SK-N-SH (cell line): ENCODE measurements at regions not wholly inside any gene's neighbourhood (a gene's known extent, or its start where the extent isn't known, plus 50 kb on each side); places are given as distances from the start of the nearest gene placed in this dataset.
A peak's percentile ranks its signal among the peaks of the same experiment; 100 is the strongest.

ENCODE experiments used
- CTCF ChIA-PET: fragments of 300-600, 350-600 bp; formaldehyde crosslinking; extraction: SDS; loops from one replicate; lab custom pipeline; 2021; lab: Yijun Ruan, JAX
- POLR2A ChIA-PET: fragments of 350-600 bp; sonication (Branson Sonifier 250); formaldehyde crosslinking; extraction: SDS; loops from one replicate; lab custom pipeline; 2020; ENCODE audit warnings: antibody characterized with exemption, inconsistent platforms; lab: Yijun Ruan, JAX
- DNase-seq: peaks from one replicate; pipeline ENCODE4 v3.0.0; 2012
- H2AFZ ChIP-seq: fragments of 200-600 bp; sonication (generic); 2 replicates; pipeline ENCODE4 v1.8.1; 2016; ENCODE audit warnings: antibody characterized with exemption, mild to moderate bottlenecking, low read depth
- H3F3A ChIP-seq: fragments of 200-600 bp; sonication (generic); replicated peaks from 2 replicates; pipeline ENCODE3; 2016; ENCODE audit warnings: antibody characterized with exemption, mild to moderate bottlenecking; ENCODE audit not compliant: insufficient read depth
- H3K27ac ChIP-seq, 2 experiments: fragments of 200-500 bp in 1 of 2; fragments of 200-600 bp in 1 of 2; sonication (Bioruptor generic) in 1 of 2; sonication (generic), shearing (Covaris generic) in 1 of 2; 2 replicates each; pipeline versions ENCODE4 v1.5.1 to v1.6.1; 2014 to 2016; ENCODE audit warnings: low read depth in 2 of 2, inconsistent platforms in 1 of 2, low read length in 1 of 2, mild to moderate bottlenecking in 1 of 2, mixed read lengths in 1 of 2
- H3K27me3 ChIP-seq: fragments of 200-600 bp; sonication (generic), shearing (Covaris generic); 2 replicates; pipeline ENCODE4 v1.6.1; 2016; ENCODE audit warnings: mixed run types; ENCODE audit not compliant: insufficient read depth
- H3K36me3 ChIP-seq, 2 experiments: fragments of 200-500 bp in 1 of 2; fragments of 200-600 bp in 1 of 2; sonication (Bioruptor generic) in 1 of 2; sonication (generic) in 1 of 2; replicated peaks in 1 of 2; 2 replicates each; pipeline versions ENCODE3 to v1.5.1; 2014 to 2016; ENCODE audit warnings: low read length in 1 of 2, mild to moderate bottlenecking in 1 of 2; ENCODE audit not compliant: insufficient read depth in 2 of 2, control insufficient read depth in 1 of 2
- H3K4me1 ChIP-seq, 2 experiments: fragments of 200-500 bp in 1 of 2; fragments of 200-600 bp in 1 of 2; sonication (Bioruptor generic) in 1 of 2; sonication (generic), shearing (Covaris generic) in 1 of 2; 2 replicates each; pipeline versions ENCODE4 v1.5.1 to v1.6.1; 2014 to 2016; ENCODE audit warnings: low read depth in 1 of 2, low read length in 1 of 2, mixed run types in 1 of 2; ENCODE audit not compliant: insufficient read depth in 2 of 2, control insufficient read depth in 1 of 2
- H3K4me2 ChIP-seq: fragments of 200-600 bp; sonication (generic), shearing (Covaris generic); 2 replicates; pipeline ENCODE4 v1.6.1; 2017; ENCODE audit warnings: mixed run types
- H3K4me3 ChIP-seq, 2 experiments: fragments of 200-500 bp in 1 of 2; fragments of 200-600 bp in 1 of 2; sonication (Bioruptor generic) in 1 of 2; sonication (generic), shearing (Covaris generic) in 1 of 2; 2 replicates each; pipeline versions ENCODE4 v1.5.1 to v1.8.1; 2014 to 2016; ENCODE audit warnings: low read depth in 2 of 2, inconsistent platforms in 1 of 2, low read length in 1 of 2, mild to moderate bottlenecking in 1 of 2, mixed read lengths in 1 of 2, moderate library complexity in 1 of 2
- H3K79me2 ChIP-seq: fragments of 200-600 bp; sonication (generic); 2 replicates; pipeline ENCODE4 v1.8.1; 2017; ENCODE audit warnings: mild to moderate bottlenecking; ENCODE audit not compliant: insufficient read depth
- H3K9ac ChIP-seq: fragments of 200-600 bp; sonication (generic); 2 replicates; pipeline ENCODE4 v1.6.1; 2017; ENCODE audit warnings: mixed run types
- H3K9me2 ChIP-seq: fragments of 200-600 bp; sonication (generic); 2 replicates; pipeline ENCODE4 v1.6.1; 2017; ENCODE audit warnings: mixed run types
- H3K9me3 ChIP-seq: fragments of 200-600 bp; sonication (generic); 2 replicates; pipeline ENCODE4 v1.6.1; 2017; ENCODE audit warnings: mixed run types, mild to moderate bottlenecking, moderate library complexity
- H4K20me1 ChIP-seq: fragments of 200-600 bp; sonication (generic); 2 replicates; pipeline ENCODE4 v1.6.1; 2017; ENCODE audit warnings: mild to moderate bottlenecking, mixed run types; ENCODE audit not compliant: insufficient read depth
- CHD2 ChIP-seq: fragments of 150-350 bp; IDR thresholded peaks from 2 replicates; pipeline ENCODE4 v1.6.1; 2018; ENCODE audit warnings: low read length; ENCODE audit not compliant: partially characterized antibody
- CTCF ChIP-seq: fragments of 200-600 bp; sonication (generic); IDR thresholded peaks from 2 replicates; pipeline ENCODE4 v1.6.1; 2017; ENCODE audit warnings: antibody characterized with exemption, mild to moderate bottlenecking, moderate library complexity
- FOSL2 ChIP-seq: IDR thresholded peaks from 2 replicates; pipeline ENCODE4 v1.4.0; 2012; ENCODE audit warnings: low read depth, mild to moderate bottlenecking, moderate library complexity, borderline replicate concordance
- FOXJ3 ChIP-seq: sonication (generic); formaldehyde crosslinking; IDR thresholded peaks from 2 replicates; pipeline ENCODE4 v1.5.1; 2020; ENCODE audit warnings: mild to moderate bottlenecking, missing genetic modification reagents
- JUND ChIP-seq: IDR thresholded peaks from 2 replicates; pipeline ENCODE4 v1.4.0; 2012
- NFIC ChIP-seq: IDR thresholded peaks from 2 replicates; pipeline ENCODE4 v1.4.0; 2012; ENCODE audit warnings: borderline replicate concordance
- NRF1 ChIP-seq: IDR thresholded peaks from 2 replicates; pipeline ENCODE4 v1.6.1; 2012; ENCODE audit warnings: low read depth, mild to moderate bottlenecking, low read length
- PBX3 ChIP-seq: IDR thresholded peaks from 2 replicates; pipeline ENCODE4; 2012
- RAD21 ChIP-seq: IDR thresholded peaks from 2 replicates; pipeline ENCODE4 v1.6.1; 2012; ENCODE audit warnings: mild to moderate bottlenecking, low read length
- RFX5 ChIP-seq: IDR thresholded peaks from 2 replicates; pipeline ENCODE4 v1.6.1; 2012; ENCODE audit warnings: mild to moderate bottlenecking, improper control_type of control experiment, low read length
- SIN3A ChIP-seq: IDR thresholded peaks from 2 replicates; pipeline ENCODE4 v1.6.1; 2012; ENCODE audit warnings: low read depth, mild to moderate bottlenecking, low read length, moderate library complexity, borderline replicate concordance
- SMC3 ChIP-seq: IDR thresholded peaks from 2 replicates; pipeline ENCODE4 v1.6.1; 2012; ENCODE audit warnings: low read depth, low read length, improper control_type of control experiment
- TEAD4 ChIP-seq: IDR thresholded peaks from 2 replicates; pipeline ENCODE4 v1.4.0; 2012; ENCODE audit warnings: mild to moderate bottlenecking, borderline replicate concordance; ENCODE audit not compliant: insufficient read depth
- USF1 ChIP-seq: IDR thresholded peaks from 2 replicates; pipeline ENCODE4 v1.4.0; 2012; ENCODE audit warnings: low read depth, borderline replicate concordance
- ZBTB33 ChIP-seq: IDR thresholded peaks from 2 replicates; pipeline ENCODE4 v1.4.0; 2012; ENCODE audit warnings: low read depth, borderline replicate concordance
- WGBS: methylation state at CpG from one replicate; pipeline ENCODE4 v1.1.6; 2017; ENCODE audit warnings: low lambda C conversion rate; 5-methylcytosine and 5-hydroxymethylcytosine counted together

GRCh38 chr1:64378826-64379225 is 91.1 kb upstream of the CACHD1 start:
- no peak overlapping the region for H2AFZ ChIP-seq
- H3K4me3 ChIP-seq = no peak overlapping the region
- WGBS = 83% methylated on average over 7 of the region's 7 CpGs
- no peaks in the 10 kb centered on the region for H3F3A ChIP-seq
- no peaks in the 10 kb centered on the region for H3K79me2 ChIP-seq
- H4K20me1 ChIP-seq = no peaks in the 10 kb centered on the region
- H3K9ac ChIP-seq = no peak overlapping the region
- no peaks in the 10 kb centered on the region for H3K36me3 ChIP-seq
- H3K9me2 ChIP-seq = peaks cover 2% of the 10 kb centered on the region; the same call in 1 of the 2 replicates
- ChIA-PET POLR2A (no interaction called here), CTCF (no interaction called here)
- H3K4me1 ChIP-seq = no peaks in the 10 kb centered on the region
- TF ChIP-seq JUND (no peak), RAD21 (peak; percentile 47)
- H3K9me3 ChIP-seq = no peaks in the 10 kb centered on the region
- H3K27ac ChIP-seq = no peak overlapping the region
- no peak overlapping the region for H3K4me2 ChIP-seq
- DNase-seq = no peak
- H3K27me3 ChIP-seq = no peaks in the 10 kb centered on the region

GRCh38 chr1:64387389-64388285 is 82.3 kb upstream of the CACHD1 start:
- H3F3A ChIP-seq = no peaks in the 10 kb centered on the region
- H3K4me2 ChIP-seq = no peak overlapping the region
- DNase-seq = peak; percentile 23
- H3K27me3 ChIP-seq = no peaks in the 10 kb centered on the region
- H3K27ac ChIP-seq = no peak overlapping the region
- no peaks in the 10 kb centered on the region for H3K9me3 ChIP-seq
- H3K4me3 ChIP-seq = no peak overlapping the region
- POLR2A ChIA-PET = no interaction called here
- no peak overlapping the region for H2AFZ ChIP-seq
- CTCF ChIA-PET = no interaction called here
- H3K36me3 ChIP-seq = no peaks in the 10 kb centered on the region
- TF ChIP-seq SMC3 (no peak), RFX5 (no peak), RAD21 (no peak), FOXJ3 (CRISPR knock-in tag) (no peak), TEAD4 (no peak), NRF1 (no peak)
- no peaks in the 10 kb centered on the region for H3K79me2 ChIP-seq
- H3K9ac ChIP-seq = no peak overlapping the region
- no peaks in the 10 kb centered on the region for H4K20me1 ChIP-seq
- H3K9me2 ChIP-seq = no peaks in the 10 kb centered on the region
- peaks cover 0 to 5% of the 10 kb centered on the region in 2 experiments; a peak in 2 of 4 replicates for H3K4me1 ChIP-seq
- WGBS = 68% methylated on average over 2 of the region's 2 CpGs

GRCh38 chr1:64388336-64388735 is 81.6 kb upstream of the CACHD1 start:
- POLR2A ChIA-PET = interaction anchor here (0.6 kb wide), 1 partner anchor 384 kb away, joined by 3 read pairs; no protein-coding TSS in a partner anchor
- CTCF ChIA-PET = interaction anchor here (0.6 kb wide), 1 partner anchor 425 kb away, joined by 3 read pairs; no protein-coding TSS in a partner anchor
- TF ChIP-seq USF1 = no peak
- no peak for TF ChIP-seq FOSL2
- TF ChIP-seq NFIC = no peak
- TF ChIP-seq CHD2 = no peak
- no peak for TF ChIP-seq NRF1
- TF ChIP-seq SIN3A = no peak
- no peak for TF ChIP-seq RFX5
- TF ChIP-seq ZBTB33 = no peak
- no peak for TF ChIP-seq SMC3
- TF ChIP-seq PBX3 = no peak
- TF ChIP-seq CTCF = no peak
- no peak for TF ChIP-seq TEAD4

More at GRCh38 chr1:64388336-64388735, 81.6 kb upstream of the CACHD1 start:
- no peaks in the 10 kb centered on the region for H3K9me2 ChIP-seq
- no peak overlapping the region for H3K4me3 ChIP-seq
- H3K79me2 ChIP-seq = no peaks in the 10 kb centered on the region
- H3K9me3 ChIP-seq = no peaks in the 10 kb centered on the region
- H3K4me2 ChIP-seq = peak overlapping the region; percentile 37; the same call in 1 of the 2 replicates
- 53% methylated on average over 1 of the region's 1 CpG for WGBS
- H3K27ac ChIP-seq = no peak overlapping the region
- peaks cover 0 to 5% of the 10 kb centered on the region in 2 experiments; a peak in 2 of 4 replicates for H3K4me1 ChIP-seq
- H3K9ac ChIP-seq = no peak overlapping the region
- H4K20me1 ChIP-seq = no peaks in the 10 kb centered on the region
- H3F3A ChIP-seq = no peaks in the 10 kb centered on the region
- H3K36me3 ChIP-seq = no peaks in the 10 kb centered on the region
- H3K27me3 ChIP-seq = no peaks in the 10 kb centered on the region
- peak; percentile 15 for DNase-seq
- H2AFZ ChIP-seq = no peak overlapping the region
